GF-D8 (cell line): ENCODE measurements at regions not wholly inside any gene's neighbourhood (a gene's known extent, or its start where the extent isn't known, plus 50 kb on each side); places are given as distances from the start of the nearest gene placed in this dataset.
"Not testable (repeated sequence)": the region's sequence is repeated elsewhere in the genome, so short reads cannot be mapped to it uniquely, and the experiment has no call there.

ENCODE experiments used
- DNase-seq: peaks from one replicate; lab custom pipeline; 2025; lab: John Stamatoyannopoulos, UW

GRCh38 chr4:107562316-107562715 lies 157.7 kb downstream of the PAPSS1 start:
- DNase-seq: no peak

DNA sequence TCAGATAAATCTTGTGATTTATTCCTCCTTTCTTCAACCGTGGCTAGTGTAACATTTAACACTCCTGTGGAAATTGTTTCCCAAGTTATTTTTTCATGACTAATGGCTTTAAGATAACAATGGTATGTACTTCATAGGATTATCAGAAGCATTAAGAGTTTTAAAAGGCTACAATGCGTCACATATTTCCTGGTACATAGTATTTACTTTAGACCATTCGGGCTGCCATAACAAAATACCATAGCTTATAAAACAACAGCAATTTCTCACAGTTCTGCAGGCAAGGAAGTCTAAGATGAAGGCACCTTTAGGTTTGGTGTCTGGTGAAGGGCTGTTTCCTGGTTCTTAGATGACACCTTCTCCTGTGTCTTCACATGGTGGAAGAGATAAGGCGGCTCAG lies 158.6 kb downstream of the PAPSS1 start:
- no peak for DNase-seq

DNA sequence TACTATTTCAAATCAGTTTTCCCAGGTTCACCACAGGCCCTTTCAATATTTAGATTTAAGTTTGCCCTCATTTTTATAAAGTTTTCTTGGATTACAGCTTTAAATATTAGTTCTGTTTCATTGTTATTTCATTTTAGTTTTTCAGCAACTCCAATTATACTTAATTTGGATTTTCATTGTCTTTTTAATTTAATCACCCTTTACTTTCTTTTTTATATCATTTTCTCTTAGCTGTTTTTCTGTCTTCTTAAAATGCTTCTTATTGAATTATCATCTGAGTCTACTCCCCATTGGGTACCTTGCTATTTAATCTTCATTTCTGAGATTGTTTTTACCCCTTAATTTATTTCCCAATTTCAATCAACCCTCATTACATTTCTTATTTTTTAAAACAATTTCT lies 160.4 kb downstream of the PAPSS1 start:
- DNase-seq: no peak

DNA sequence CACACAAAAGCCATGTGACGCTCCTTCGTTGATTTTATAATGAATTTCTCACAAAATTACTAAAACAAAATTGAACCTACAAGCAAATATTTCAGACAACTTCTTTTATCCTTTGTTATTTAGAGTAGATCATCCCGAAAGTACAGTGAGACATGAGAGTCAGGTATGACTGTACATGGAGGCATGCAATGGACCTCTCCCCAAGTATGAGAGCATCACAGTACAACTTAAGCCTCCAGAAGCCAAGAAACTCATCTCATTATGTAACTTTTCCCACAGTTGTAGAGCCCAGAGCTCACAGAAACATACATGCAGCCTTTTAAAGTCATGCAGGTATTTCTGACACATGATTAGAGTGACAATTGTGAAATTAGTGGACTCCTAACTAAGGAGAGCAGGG lies 167.7 kb downstream of the PAPSS1 start:
- DNase-seq: no peak

- DNase-seq: no peak
Observed at GRCh38 chr4:107548211-107548905, 171.7 kb downstream of the PAPSS1 start.

GRCh38 chr4:107546638-107547037 lies 173.4 kb downstream of the PAPSS1 start:
- DNase-seq: no peak

DNA sequence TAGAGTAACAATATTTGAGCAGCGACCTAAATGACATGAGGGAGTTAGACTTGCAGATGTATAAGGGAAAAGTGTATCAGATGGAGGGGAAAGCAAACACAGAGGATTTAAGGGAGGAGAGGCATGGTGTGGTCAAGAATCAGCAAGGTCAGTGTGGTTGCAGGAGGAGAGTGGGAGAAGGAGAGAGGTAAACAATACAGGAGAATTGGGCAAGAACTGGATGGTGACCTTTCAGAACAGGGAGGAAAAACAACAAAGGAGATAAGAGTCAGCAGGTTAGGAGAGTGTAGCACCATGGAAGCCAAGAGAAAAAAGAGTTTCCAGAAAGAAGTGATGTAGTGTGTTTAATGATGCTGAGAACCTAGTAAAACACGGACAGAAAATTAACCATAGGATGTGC lies 178.5 kb downstream of the PAPSS1 start:
- no peak for DNase-seq

GRCh38 chr4:107531927-107532326 lies 188.1 kb downstream of the PAPSS1 start:
- DNase-seq: no peak

GRCh38 chr4:107520368-107520767 lies 199.7 kb downstream of the PAPSS1 start:
- no peak for DNase-seq

- no peak for DNase-seq
Observed at GRCh38 chr4:107519053-107519452, 201.0 kb downstream of the PAPSS1 start.

DNA sequence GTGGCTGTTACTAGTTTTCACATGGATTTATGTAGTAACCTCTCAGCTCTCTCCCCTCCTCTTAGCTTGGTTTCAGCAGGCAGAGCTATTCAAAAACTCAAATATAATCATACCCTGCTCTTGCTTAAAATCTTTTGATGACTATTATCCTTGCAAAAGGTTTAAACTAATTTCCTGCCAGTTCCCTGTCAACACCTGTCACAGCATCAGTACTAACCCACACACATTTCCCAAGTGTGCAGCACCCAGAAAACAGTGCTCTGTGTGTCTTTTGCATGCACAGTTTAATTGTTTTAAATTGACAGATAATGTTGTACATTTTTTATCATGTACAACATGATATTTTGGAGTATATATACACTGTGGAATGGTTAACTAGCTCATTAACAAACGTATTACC lies 202.0 kb downstream of the PAPSS1 start:
- DNase-seq: no peak

DNA sequence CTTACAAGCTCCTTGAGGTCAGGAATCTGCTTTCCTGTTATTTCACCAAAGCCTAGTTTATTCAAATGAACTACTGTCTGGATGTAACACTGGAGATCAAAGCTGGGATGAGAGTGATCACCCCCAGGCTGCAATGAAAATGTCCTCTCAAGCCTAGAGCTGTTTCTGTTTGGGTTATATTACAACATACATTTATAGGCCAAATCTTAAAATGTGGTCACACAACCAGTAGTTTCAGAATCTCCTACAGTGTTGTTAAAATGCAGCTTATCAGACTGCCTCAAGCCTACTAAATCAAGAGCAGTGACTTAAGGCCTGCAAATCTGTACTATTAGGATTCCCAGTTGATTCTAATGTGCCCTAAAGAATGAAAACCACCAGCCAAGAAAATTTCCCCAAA lies 207.5 kb downstream of the PAPSS1 start:
- DNase-seq: no peak

GRCh38 chr4:107509615-107510014 lies 210.4 kb downstream of the PAPSS1 start:
- no peak for DNase-seq

DNA sequence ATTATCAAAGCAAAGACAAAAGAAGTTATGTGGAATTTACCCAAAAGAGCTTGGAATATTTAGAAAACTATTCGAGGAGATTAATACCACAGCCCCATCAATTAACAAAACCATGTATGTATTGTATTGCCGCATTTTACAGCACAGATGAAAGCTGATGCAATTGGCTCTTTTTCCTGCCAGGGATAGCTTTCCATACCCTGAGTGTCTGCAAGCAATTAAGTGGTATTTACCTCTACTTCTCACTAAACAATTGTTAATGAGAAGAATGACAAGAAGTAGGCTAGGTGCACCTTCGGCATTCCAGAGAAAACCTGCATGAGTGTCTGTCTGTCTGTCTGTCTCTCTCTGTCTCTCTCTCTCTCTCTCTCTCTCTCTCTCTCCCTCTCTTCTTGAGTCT lies 219.5 kb downstream of the PAPSS1 start:
- DNase-seq: no peak

GRCh38 chr4:107497054-107497453 lies 223.0 kb downstream of the PAPSS1 start:
- no peak for DNase-seq

DNA sequence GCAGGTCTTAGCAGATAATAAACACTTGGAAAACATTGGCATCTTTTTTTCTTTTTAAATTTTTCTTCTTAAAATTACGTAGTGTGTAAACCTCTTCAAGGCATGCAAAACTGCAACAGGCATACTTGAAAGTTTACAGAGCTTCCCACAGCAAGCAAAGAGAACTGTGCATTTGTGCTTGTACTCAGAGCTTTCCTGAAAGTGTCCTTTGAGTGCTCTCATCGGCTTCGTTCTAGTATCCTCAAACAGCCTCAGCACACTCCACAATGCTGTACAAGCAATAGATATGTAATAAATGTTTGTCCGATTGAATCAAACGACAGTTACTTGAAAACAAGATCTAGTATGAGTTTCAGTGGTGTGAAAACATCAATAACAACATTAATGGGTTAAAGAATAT lies 227.5 kb downstream of the PAPSS1 start:
- DNase-seq: no peak

GRCh38 chr4:107490116-107490515 lies 229.9 kb downstream of the PAPSS1 start:
- DNase-seq: no peak

- not testable (repeated sequence) for DNase-seq
Observed at GRCh38 chr4:107483621-107484020, 236.4 kb downstream of the PAPSS1 start.

DNA sequence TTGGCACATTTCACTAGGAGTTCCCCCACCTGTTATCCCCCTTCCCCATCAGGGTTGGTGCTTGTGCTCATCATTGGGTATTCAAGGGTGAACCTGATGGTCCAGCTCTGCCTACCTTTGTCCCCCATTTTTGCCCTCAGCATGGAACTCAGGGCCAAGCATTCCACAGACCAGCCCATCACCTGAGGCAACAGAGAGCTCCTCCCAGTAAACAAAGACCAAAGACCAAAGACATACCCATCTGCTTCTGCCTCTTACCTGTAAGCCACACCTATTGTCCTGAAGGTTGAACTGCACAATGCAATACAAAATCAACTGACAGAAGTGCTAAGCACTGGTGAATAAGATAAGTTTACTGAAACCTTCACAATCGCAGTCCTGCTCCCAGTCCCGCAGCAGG lies 237.5 kb downstream of the PAPSS1 start:
- DNase-seq: no peak

GRCh38 chr4:107478327-107478980 lies 241.6 kb downstream of the PAPSS1 start:
- no peak for DNase-seq

GRCh38 chr4:107473126-107473525 lies 246.9 kb downstream of the PAPSS1 start:
- no peak for DNase-seq

DNA sequence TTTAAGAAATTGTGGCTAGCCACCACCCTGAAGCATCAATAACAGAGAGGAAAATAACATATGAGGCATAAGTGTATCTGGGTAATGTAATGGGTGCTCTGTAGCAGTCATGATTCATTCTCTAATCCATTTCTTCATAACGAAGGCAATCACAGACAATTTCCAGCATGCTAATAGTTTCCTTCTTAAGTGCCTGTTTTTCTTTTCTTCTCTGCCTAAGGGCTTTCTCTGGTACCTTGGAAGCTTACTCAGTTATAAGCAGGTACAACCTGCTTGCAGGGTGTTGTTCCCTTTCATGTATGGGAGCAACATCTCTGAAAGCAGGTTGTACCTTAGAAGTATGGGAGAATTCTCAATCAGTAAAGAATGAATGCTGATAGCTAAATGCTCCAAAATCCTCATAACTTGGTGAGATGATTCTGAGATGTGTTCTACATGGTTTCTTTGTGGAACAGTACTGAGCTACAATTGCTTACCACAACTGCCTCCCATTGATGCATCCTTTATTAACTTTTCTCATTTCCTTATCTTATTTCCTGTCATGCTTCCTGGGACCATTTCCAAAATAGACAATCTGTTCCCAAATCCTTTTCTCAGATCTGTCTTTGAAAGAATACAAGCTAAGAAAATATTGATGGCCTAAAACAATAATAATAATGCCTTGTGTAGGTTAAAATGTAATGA lies 247.6 kb downstream of the PAPSS1 start:
- DNase-seq: no peak

DNA sequence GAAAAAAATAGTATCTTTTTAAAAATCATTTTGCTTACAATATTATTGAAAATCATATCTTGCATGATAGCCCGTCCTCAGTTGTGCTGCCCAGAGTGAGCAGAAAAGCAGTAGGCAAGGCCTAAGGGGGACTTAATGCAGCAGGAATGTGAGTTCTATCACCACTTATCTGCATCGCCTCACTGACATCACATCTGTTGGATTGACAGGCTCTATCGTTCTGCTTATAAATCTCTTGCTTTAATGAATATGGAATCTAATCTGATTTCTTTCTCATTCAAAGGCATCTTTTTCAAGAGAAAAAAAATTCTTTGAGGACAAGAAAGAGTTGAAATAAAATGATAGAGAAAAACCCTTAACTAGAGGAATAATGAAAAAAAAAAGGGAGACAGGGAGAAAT lies 249.9 kb downstream of the PAPSS1 start:
- no peak for DNase-seq
